Kasumi-1 (cell line): ENCODE measurements at regions not wholly inside any gene's neighbourhood (a gene's known extent, or its start where the extent isn't known, plus 50 kb on each side); places are given as distances from the start of the nearest gene placed in this dataset.
"Not testable (repeated sequence)": the region's sequence is repeated elsewhere in the genome, so short reads cannot be mapped to it uniquely, and the experiment has no call there.

Source experiments
- DNase-seq, 2 experiments: peaks; one replicate each; lab custom pipeline; 2025; lab: John Stamatoyannopoulos, UW

- no peak for DNase-seq
These were observed 72.2 kb upstream of the SLC25A33 start for GRCh38 chr1:9466780-9467758.

GRCh38 chr1:9469882-9470281 is 69.4 kb upstream of the SLC25A33 start:
- not testable (repeated sequence) for DNase-seq

GRCh38 chr1:9471679-9472078 is 67.6 kb upstream of the SLC25A33 start:
- no peak for DNase-seq

GRCh38 chr1:9472386-9473031 is 66.8 kb upstream of the SLC25A33 start:
- no peak for DNase-seq

GRCh38 chr1:9473032-9473807 is 66.0 kb upstream of the SLC25A33 start:
- no peak for DNase-seq

- no peak for DNase-seq
These were observed 64.1 kb upstream of the SLC25A33 start for GRCh38 chr1:9475061-9475627.

- no peak for DNase-seq
These were observed 62.3 kb upstream of the SLC25A33 start for GRCh38 chr1:9476790-9477463.

DNA sequence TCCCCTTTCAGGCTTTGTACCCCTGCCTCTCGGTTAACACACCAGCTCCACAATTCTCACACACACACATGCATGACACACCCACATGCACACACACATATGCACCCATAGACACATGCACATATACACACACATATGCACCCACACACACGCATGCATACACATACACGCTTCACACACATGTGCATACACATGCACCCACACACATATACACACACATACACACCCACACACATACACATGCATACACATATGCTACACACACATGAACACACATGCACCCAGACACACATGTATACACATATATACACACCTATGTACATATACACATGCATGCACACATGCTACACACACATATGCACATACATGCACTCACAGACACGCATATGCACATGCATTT is 61.7 kb upstream of the SLC25A33 start:
- no peak for DNase-seq

GRCh38 chr1:9478021-9478420 is 61.2 kb upstream of the SLC25A33 start:
- DNase-seq, result no peak

GRCh38 chr1:9481048-9481447 is 58.2 kb upstream of the SLC25A33 start:
- DNase-seq, result no peak

DNA sequence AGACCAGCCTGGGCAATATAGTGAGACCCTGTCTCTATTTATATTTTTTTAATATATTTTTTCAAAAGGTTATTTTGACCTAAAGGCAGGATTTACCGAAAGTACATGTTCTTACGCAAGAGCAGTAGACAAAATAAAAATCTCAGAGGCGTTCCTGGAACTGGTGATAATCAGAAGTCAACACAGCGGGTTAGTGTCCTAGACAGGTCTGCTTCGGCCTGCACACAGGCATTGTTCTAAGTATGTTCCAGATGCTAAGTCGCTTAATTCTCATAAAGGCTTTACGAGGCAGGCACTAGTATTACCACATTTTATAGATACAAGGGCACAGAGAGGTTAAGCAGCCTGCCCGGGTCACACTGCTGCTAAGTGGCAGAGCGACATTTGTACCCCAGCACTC is 56.9 kb upstream of the SLC25A33 start:
- DNase-seq, result no peak

GRCh38 chr1:9482816-9483572 is 56.3 kb upstream of the SLC25A33 start:
- DNase-seq, result no peak

DNA sequence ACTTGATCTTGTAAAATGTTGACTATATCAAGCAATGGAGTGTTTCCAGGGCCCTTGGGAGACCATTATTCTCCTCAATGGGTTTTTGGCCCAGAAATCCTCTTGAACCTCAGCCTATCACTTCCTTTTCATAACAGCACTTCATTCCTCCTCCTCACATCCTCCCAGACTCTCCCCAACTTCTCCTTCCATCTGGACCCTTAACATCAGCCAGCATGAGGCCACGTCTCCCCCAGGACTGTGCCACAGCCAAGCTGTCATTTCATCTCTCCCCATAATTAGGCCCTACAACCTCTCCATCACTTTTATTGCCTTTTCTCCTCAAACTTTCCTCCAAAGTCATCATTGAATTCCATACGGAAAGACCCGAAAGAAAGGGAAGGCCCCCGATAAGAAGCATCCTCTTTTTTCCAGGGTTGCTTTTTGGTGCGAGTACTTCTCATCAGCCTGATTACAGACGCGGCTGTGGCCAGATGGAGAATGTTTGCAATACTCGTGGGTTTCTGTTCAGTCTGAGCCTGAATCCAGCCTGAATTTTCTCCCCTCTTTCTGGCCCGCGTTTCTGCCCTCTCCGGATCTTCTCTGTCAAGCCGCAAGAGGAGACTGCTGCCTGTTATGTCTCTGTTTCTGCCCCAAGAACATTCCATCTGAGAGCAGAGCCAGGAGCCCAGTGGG is 52.7 kb upstream of the SLC25A33 start:
- DNase-seq, result no peak
